GM23338 (cell line): ENCODE measurements at regions not wholly inside any gene's neighbourhood (a gene's known extent, or its start where the extent isn't known, plus 50 kb on each side); places are given as distances from the start of the nearest gene placed in this dataset.

ENCODE experiments used
- ATAC-seq: fragments of 200-7000 bp; cut with Tn5 transposase; 3 replicates; pipeline ENCODE4 v1.9.1; 2020
- DNase-seq: peaks from one replicate; pipeline ENCODE4 v3.0.0-alpha.2; 2015; ENCODE audit warnings: low spot score
- H2AFZ ChIP-seq: fragments of 200-600 bp; sonication (generic); 2 replicates; pipeline ENCODE4 v1.8.0; 2016; ENCODE audit warnings: antibody characterized with exemption, mild to moderate bottlenecking, moderate library complexity
- H3F3A ChIP-seq: fragments of 200-600 bp; sonication (generic); replicated peaks from 2 replicates; pipeline ENCODE4 v1.8.0; 2017; ENCODE audit warnings: antibody characterized with exemption, mixed run types, low read depth
- H3K27ac ChIP-seq: fragments of 200-600 bp; sonication (generic); 2 replicates; pipeline ENCODE4 v1.6.1; 2016; ENCODE audit warnings: low read depth
- H3K27me3 ChIP-seq: fragments of 200-600 bp; sonication (generic); 2 replicates; pipeline ENCODE4 v1.8.0; 2016; ENCODE audit warnings: mild to moderate bottlenecking, mixed run types, moderate library complexity; ENCODE audit not compliant: insufficient read depth
- H3K36me3 ChIP-seq: fragments of 200-600 bp; sonication (generic); 2 replicates; pipeline ENCODE4 v1.8.0; 2016; ENCODE audit warnings: mild to moderate bottlenecking; ENCODE audit not compliant: insufficient read depth
- H3K4me1 ChIP-seq: fragments of 200-600 bp; sonication (generic); 2 replicates; pipeline ENCODE4 v1.8.0; 2016; ENCODE audit warnings: mild to moderate bottlenecking, moderate library complexity; ENCODE audit not compliant: insufficient read depth
- H3K4me2 ChIP-seq: fragments of 200-600 bp; sonication (generic); 2 replicates; pipeline ENCODE4 v1.7.1; 2017; ENCODE audit warnings: mixed run types
- H3K4me3 ChIP-seq: fragments of 200-600 bp; sonication (generic); 2 replicates; pipeline ENCODE4 v1.6.1; 2016; ENCODE audit warnings: mixed run types
- H3K79me2 ChIP-seq: fragments of 200-600 bp; sonication (generic); replicated peaks from 2 replicates; pipeline ENCODE4 v1.8.0; 2017; ENCODE audit warnings: mild to moderate bottlenecking; ENCODE audit not compliant: insufficient read depth
- H3K9me2 ChIP-seq: fragments of 200-600 bp; sonication (generic); 2 replicates; pipeline ENCODE4 v1.8.0; 2017; ENCODE audit not compliant: insufficient read depth
- H4K20me1 ChIP-seq: fragments of 200-600 bp; sonication (generic); replicated peaks from 2 replicates; pipeline ENCODE4 v1.8.0; 2017; ENCODE audit warnings: mild to moderate bottlenecking; ENCODE audit not compliant: insufficient read depth
- H3K27ac Mint-ChIP-seq: 2 replicates; pipeline ENCODE4 v1.8.0; 2020; ENCODE audit warnings: inconsistent platforms, mild to moderate bottlenecking, moderate library complexity, mixed read lengths
- H3K27me3 Mint-ChIP-seq: 3 replicates; pipeline ENCODE4 v1.8.0; 2022; ENCODE audit warnings: low read depth, mild to moderate bottlenecking, moderate library complexity, mixed read lengths, inconsistent platforms; ENCODE audit not compliant: insufficient read depth, poor library complexity
- H3K36me3 Mint-ChIP-seq: 3 replicates; pipeline ENCODE4 v1.8.0; 2021; ENCODE audit warnings: low read depth, mild to moderate bottlenecking, inconsistent platforms, moderate library complexity, mixed read lengths
- H3K4me1 Mint-ChIP-seq: 3 replicates; pipeline ENCODE4 v1.8.0; 2020; ENCODE audit warnings: mild to moderate bottlenecking, inconsistent platforms, mixed read lengths
- H3K4me3 Mint-ChIP-seq: 3 replicates; pipeline ENCODE4 v1.8.0; 2021; ENCODE audit warnings: moderate library complexity, mild to moderate bottlenecking, inconsistent platforms, mixed read lengths
- H3K9me3 Mint-ChIP-seq: 3 replicates; pipeline ENCODE4 v1.8.0; 2020; ENCODE audit warnings: moderate library complexity, mild to moderate bottlenecking, inconsistent platforms, mixed read lengths
- CREB1 ChIP-seq: fragments of 250-450 bp; sonication (Bioruptor Pico); IDR thresholded peaks from 2 replicates; pipeline ENCODE4 v1.5.0; 2020; ENCODE audit warnings: low read depth, mild to moderate bottlenecking, moderate library complexity
- CTCF ChIP-seq, 2 experiments: fragments of 200-600 bp in 1 of 2; sonication (generic) in 1 of 2; conservative IDR thresholded peaks; 2 replicates each; pipeline versions ENCODE4 v1.5.1 to v1.6.1; 2016 to 2017; ENCODE audit warnings: antibody characterized with exemption in 2 of 2, low read depth in 2 of 2, mild to moderate bottlenecking in 2 of 2, moderate library complexity in 1 of 2
- NANOG ChIP-seq: IDR thresholded peaks from 2 replicates; pipeline ENCODE4 v1.6.1; 2016; ENCODE audit warnings: antibody characterized with exemption, borderline replicate concordance
- REST ChIP-seq: IDR thresholded peaks from one replicate; pipeline ENCODE4 v1.6.1; 2018; ENCODE audit warnings: antibody characterized with exemption; ENCODE audit not compliant: unreplicated experiment
- ZNF462 ChIP-seq: fragments of 250-450 bp; sonication (Bioruptor Pico); IDR thresholded peaks from 2 replicates; pipeline ENCODE4 v1.5.0; 2020; ENCODE audit warnings: mild to moderate bottlenecking, moderate library complexity

- no peak for TF ChIP-seq ZNF462 (CRISPR knock-in tag)
- no peak for TF ChIP-seq CTCF (conservative IDR thresholded peaks at IDR 0.05; ENCODE audit: low read depth in 2 of 2)
Measured at GRCh38 chr10:129157185-129157584, 309.9 kb upstream of the MGMT start (continued).

GRCh38 chr10:129161150-129161549 is 305.9 kb upstream of the MGMT start:
- Histone ChIP-seq H3K27ac (peak overlapping the region; percentile 27; the same call in 1 of the 2 replicates), H3K4me1 (peaks cover 18% of the 10 kb centered on the region), H3K27me3 (no peaks in the 10 kb centered on the region), H3K9me2 (no peaks in the 10 kb centered on the region; the same call in 1 of the 2 replicates), H3F3A (no peaks in the 10 kb centered on the region), H3K79me2 (no peaks in the 10 kb centered on the region), H4K20me1 (no peaks in the 10 kb centered on the region), H2AFZ (no peak overlapping the region), H3K4me3 (no peak overlapping the region), H3K4me2 (0 out of 2 replicates have a peak overlapping the region, but pooled peaks have one; percentile 6), H3K36me3 (no peaks in the 10 kb centered on the region)
- Mint-ChIP-seq H3K9me3 (peaks cover 7% of the 10 kb centered on the region; the same call in 2 of the 3 replicates), H3K36me3 (no peaks in the 10 kb centered on the region; the same call in 2 of the 3 replicates), H3K4me1 (peaks cover 22% of the 10 kb centered on the region), H3K27ac (no peak overlapping the region), H3K27me3 (peaks cover 4% of the 10 kb centered on the region), H3K4me3 (no peak overlapping the region)
- DNase-seq = peak; percentile 91
- TF ChIP-seq CREB1 = peak; percentile 38; the same call in 1 of the 2 replicates
- no peak for TF ChIP-seq REST
- TF ChIP-seq NANOG = peak; percentile 27; the same call in 1 of the 2 replicates
- ATAC-seq = peak; percentile 100
